ENCODE measurements at regions not wholly inside any gene's neighbourhood (a gene's known extent, or its start where the extent isn't known, plus 50 kb on each side); places are given as distances from the start of the nearest gene placed in this dataset.

DNA sequence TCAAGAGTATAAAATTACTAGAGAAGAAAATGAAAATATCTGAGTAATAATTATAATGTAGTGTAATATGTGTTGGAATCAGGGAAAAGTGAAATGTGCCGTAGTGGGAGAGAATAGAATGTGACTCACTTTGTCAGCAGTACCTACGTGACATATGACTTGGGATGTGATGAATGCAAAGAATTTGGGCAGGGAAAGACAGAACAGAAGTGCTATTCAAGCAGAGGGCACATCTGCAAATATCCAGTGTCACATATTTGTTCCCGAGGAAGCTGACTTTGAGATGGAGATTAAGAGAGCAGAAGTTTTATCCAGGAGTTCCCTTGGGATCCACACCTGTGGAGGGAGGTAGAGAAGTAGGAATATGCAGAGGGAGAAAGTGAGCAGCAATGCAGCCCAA lies 69.3 kb upstream of the HS3ST1 start:
- Histone ChIP-seq H3K4me1 (ENCODE audit: control insufficient read depth in 4 of 4, insufficient read depth in 4 of 4, low read length in 3 of 4) (no peaks in the 10 kb centered on the region), H3K9me3 (ENCODE audit: control insufficient read depth in 4 of 4, low read length in 3 of 4) (peaks cover 0 to 3% (median 2%) of the 10 kb centered on the region in 4 donors), H3K27me3 (ENCODE audit: control insufficient read depth in 4 of 4, insufficient read depth in 4 of 4, low read length in 3 of 4) (no peaks in the 10 kb centered on the region), H3K36me3 (ENCODE audit: control insufficient read depth in 4 of 4, insufficient read depth in 3 of 4, low read depth in 1 of 4, low read length in 3 of 4) (no peaks in the 10 kb centered on the region), H3K4me3 (ENCODE audit: low read depth in 1 of 3, low read length in 3 of 3) (no peak overlapping the region), H3K27ac (ENCODE audit: low read depth in 1 of 2, low read length in 2 of 2) (no peak overlapping the region), H3K9ac (ENCODE audit: low read depth in 1 of 2, low read length in 2 of 2) (no peak overlapping the region)
- DNase-seq (ENCODE audit: low spot score) = no peak
- WGBS = 81% methylated on average over 3 of the region's 3 CpGs
- TF ChIP-seq, protein P1, sequence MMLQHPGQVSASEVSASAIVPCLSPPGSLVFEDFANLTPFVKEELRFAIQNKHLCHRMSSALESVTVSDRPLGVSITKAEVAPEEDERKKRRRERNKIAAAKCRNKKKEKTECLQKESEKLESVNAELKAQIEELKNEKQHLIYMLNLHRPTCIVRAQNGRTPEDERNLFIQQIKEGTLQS (IDR thresholded peaks at IDR 0.05) = no peak
- TF ChIP-seq RAD21 (IDR thresholded peaks at IDR 0.05) = no peak
- TF ChIP-seq FOXA1 (IDR thresholded peaks at IDR 0.05) = no peak
- TF ChIP-seq, protein P2, sequence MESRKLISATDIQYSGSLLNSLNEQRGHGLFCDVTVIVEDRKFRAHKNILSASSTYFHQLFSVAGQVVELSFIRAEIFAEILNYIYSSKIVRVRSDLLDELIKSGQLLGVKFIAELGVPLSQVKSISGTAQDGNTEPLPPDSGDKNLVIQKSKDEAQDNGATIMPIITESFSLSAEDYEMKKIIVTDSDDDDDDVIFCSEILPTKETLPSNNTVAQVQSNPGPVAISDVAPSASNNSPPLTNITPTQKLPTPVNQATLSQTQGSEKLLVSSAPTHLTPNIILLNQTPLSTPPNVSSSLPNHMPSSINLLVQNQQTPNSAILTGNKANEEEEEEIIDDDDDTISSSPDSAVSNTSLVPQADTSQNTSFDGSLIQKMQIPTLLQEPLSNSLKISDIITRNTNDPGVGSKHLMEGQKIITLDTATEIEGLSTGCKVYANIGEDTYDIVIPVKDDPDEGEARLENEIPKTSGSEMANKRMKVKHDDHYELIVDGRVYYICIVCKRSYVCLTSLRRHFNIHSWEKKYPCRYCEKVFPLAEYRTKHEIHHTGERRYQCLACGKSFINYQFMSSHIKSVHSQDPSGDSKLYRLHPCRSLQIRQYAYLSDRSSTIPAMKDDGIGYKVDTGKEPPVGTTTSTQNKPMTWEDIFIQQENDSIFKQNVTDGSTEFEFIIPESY (IDR thresholded peaks at IDR 0.05) = no peak
- no peak for TF ChIP-seq GABPA (IDR thresholded peaks at IDR 0.05 in 1 of 2, conservative IDR thresholded peaks at IDR 0.05 in 1 of 2)
- no peak for TF ChIP-seq EGR1 (IDR thresholded peaks at IDR 0.05; ENCODE audit: low read depth in 2 of 2)
- TF ChIP-seq, protein P3, sequence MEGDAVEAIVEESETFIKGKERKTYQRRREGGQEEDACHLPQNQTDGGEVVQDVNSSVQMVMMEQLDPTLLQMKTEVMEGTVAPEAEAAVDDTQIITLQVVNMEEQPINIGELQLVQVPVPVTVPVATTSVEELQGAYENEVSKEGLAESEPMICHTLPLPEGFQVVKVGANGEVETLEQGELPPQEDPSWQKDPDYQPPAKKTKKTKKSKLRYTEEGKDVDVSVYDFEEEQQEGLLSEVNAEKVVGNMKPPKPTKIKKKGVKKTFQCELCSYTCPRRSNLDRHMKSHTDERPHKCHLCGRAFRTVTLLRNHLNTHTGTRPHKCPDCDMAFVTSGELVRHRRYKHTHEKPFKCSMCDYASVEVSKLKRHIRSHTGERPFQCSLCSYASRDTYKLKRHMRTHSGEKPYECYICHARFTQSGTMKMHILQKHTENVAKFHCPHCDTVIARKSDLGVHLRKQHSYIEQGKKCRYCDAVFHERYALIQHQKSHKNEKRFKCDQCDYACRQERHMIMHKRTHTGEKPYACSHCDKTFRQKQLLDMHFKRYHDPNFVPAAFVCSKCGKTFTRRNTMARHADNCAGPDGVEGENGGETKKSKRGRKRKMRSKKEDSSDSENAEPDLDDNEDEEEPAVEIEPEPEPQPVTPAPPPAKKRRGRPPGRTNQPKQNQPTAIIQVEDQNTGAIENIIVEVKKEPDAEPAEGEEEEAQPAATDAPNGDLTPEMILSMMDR (IDR thresholded peaks at IDR 0.05; ENCODE audit: low read depth, low read length, missing input control) = no peak
- TF ChIP-seq, protein P4, sequence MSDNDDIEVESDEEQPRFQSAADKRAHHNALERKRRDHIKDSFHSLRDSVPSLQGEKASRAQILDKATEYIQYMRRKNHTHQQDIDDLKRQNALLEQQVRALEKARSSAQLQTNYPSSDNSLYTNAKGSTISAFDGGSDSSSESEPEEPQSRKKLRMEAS (IDR thresholded peaks at IDR 0.05) = no peak
- TF ChIP-seq NR2F2 (IDR thresholded peaks at IDR 0.05) = no peak
- no peak for TF ChIP-seq FOXA2 (IDR thresholded peaks at IDR 0.05)
- no peak for TF ChIP-seq HNF4G (IDR thresholded peaks at IDR 0.05)
- TF ChIP-seq YY1 (IDR thresholded peaks at IDR 0.05) = no peak
- TF ChIP-seq JUND (IDR thresholded peaks at IDR 0.05) = no peak
- TF ChIP-seq RXRA (IDR thresholded peaks at IDR 0.05) = no peak
- no peak for TF ChIP-seq SP1 (IDR thresholded peaks at IDR 0.05)

DNA sequence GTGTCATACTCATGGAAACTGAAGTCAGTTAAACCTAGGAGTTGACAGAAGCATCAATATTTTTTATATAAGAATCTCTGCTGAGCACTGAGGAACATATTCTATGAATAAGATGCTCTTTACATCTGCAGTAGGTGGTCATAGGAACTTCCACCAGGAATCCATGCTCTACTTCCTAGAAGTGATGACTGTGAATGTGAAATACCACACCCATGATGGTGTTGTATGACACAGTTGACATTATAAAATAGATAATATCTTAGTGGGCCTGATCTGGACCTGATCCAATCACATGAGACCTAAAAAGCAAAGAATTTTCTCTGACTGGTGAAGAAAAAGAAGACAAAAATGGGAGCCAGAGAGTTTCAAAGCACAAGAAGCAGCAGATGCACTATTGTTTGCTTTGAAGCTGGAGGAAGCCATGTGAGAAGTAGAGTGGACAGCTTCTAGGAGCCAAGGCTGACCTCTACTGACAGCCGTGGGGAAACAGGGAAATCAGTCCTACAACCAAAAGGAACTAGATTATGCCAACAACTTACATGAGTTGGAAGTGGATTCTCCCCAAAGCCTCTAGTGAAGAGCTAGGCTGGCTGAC lies 68.6 kb upstream of the HS3ST1 start:
- Histone ChIP-seq H3K4me3 (ENCODE audit: low read depth in 1 of 3, low read length in 3 of 3) (no peak overlapping the region), H3K4me1 (ENCODE audit: control insufficient read depth in 4 of 4, insufficient read depth in 4 of 4, low read length in 3 of 4) (no peaks in the 10 kb centered on the region), H3K9ac (ENCODE audit: low read depth in 1 of 2, low read length in 2 of 2) (no peak overlapping the region), H3K36me3 (ENCODE audit: control insufficient read depth in 4 of 4, insufficient read depth in 3 of 4, low read depth in 1 of 4, low read length in 3 of 4) (no peaks in the 10 kb centered on the region), H3K27me3 (ENCODE audit: control insufficient read depth in 4 of 4, insufficient read depth in 4 of 4, low read length in 3 of 4) (no peaks in the 10 kb centered on the region), H3K9me3 (ENCODE audit: control insufficient read depth in 4 of 4, low read length in 3 of 4) (peaks cover 0 to 3% (median 2%) of the 10 kb centered on the region in 4 donors), H3K27ac (ENCODE audit: low read depth in 1 of 2, low read length in 2 of 2) (no peak overlapping the region)
- DNase-seq (ENCODE audit: low spot score) = no peak
- 83% methylated on average over 1 of the region's 1 CpG for WGBS
- TF ChIP-seq, protein P1 (IDR thresholded peaks at IDR 0.05) = no peak
- TF ChIP-seq FOXA2 (IDR thresholded peaks at IDR 0.05) = no peak
- no peak for TF ChIP-seq HNF4A (conservative IDR thresholded peaks at IDR 0.05)
- TF ChIP-seq RXRA (IDR thresholded peaks at IDR 0.05) = no peak
- TF ChIP-seq JUND (IDR thresholded peaks at IDR 0.05) = no peak
- TF ChIP-seq, protein P5, sequence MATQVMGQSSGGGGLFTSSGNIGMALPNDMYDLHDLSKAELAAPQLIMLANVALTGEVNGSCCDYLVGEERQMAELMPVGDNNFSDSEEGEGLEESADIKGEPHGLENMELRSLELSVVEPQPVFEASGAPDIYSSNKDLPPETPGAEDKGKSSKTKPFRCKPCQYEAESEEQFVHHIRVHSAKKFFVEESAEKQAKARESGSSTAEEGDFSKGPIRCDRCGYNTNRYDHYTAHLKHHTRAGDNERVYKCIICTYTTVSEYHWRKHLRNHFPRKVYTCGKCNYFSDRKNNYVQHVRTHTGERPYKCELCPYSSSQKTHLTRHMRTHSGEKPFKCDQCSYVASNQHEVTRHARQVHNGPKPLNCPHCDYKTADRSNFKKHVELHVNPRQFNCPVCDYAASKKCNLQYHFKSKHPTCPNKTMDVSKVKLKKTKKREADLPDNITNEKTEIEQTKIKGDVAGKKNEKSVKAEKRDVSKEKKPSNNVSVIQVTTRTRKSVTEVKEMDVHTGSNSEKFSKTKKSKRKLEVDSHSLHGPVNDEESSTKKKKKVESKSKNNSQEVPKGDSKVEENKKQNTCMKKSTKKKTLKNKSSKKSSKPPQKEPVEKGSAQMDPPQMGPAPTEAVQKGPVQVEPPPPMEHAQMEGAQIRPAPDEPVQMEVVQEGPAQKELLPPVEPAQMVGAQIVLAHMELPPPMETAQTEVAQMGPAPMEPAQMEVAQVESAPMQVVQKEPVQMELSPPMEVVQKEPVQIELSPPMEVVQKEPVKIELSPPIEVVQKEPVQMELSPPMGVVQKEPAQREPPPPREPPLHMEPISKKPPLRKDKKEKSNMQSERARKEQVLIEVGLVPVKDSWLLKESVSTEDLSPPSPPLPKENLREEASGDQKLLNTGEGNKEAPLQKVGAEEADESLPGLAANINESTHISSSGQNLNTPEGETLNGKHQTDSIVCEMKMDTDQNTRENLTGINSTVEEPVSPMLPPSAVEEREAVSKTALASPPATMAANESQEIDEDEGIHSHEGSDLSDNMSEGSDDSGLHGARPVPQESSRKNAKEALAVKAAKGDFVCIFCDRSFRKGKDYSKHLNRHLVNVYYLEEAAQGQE (IDR thresholded peaks at IDR 0.05) = no peak
- no peak for TF ChIP-seq RAD21 (IDR thresholded peaks at IDR 0.05)
- no peak for TF ChIP-seq YY1 (IDR thresholded peaks at IDR 0.05)
- TF ChIP-seq, protein P4 (IDR thresholded peaks at IDR 0.05) = no peak
- no peak for TF ChIP-seq GABPA (IDR thresholded peaks at IDR 0.05 in 1 of 2, conservative IDR thresholded peaks at IDR 0.05 in 1 of 2)
- TF ChIP-seq, protein P3 (IDR thresholded peaks at IDR 0.05; ENCODE audit: low read depth, low read length, missing input control) = no peak
- TF ChIP-seq NR2F2 (IDR thresholded peaks at IDR 0.05) = no peak
- no peak for TF ChIP-seq TAF1 (conservative IDR thresholded peaks at IDR 0.05)
- TF ChIP-seq HNF4G (IDR thresholded peaks at IDR 0.05) = no peak
- no peak for TF ChIP-seq EGR1 (IDR thresholded peaks at IDR 0.05; ENCODE audit: low read depth in 2 of 2)
- TF ChIP-seq SP1 (IDR thresholded peaks at IDR 0.05) = no peak
